ENCODE measurements at regions not wholly inside any gene's neighbourhood (a gene's known extent, or its start where the extent isn't known, plus 50 kb on each side); places are given as distances from the start of the nearest gene placed in this dataset.
"Not testable (repeated sequence)": the region's sequence is repeated elsewhere in the genome, so short reads cannot be mapped to it uniquely, and the experiment has no call there.

DNA sequence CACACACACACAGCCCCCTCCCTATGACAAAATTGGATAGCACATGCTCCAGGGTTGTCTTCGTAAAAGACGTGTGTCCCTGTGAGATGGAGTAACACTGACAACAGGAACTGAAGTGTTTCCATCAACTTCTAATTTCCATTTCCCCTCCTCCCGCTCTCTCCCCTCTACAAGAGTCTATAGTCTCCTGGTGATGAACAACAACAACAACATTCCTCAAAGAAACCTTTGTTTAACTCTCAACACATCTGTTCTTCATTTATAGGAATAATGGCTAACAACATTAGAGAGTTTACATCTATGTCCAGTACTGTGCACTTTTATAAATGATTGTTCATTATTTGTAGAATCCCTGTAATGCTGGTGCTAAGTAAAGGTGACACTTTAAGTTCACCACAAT, 205.8 kb upstream of the SSTR4 start:
- intact Hi-C loops (cut with DNase I) = no loop called here
- Histone ChIP-seq H3K27ac (ENCODE audit: low read depth in 1 of 2, low read length in 2 of 2) (no peak overlapping the region), H3K4me1 (ENCODE audit: control insufficient read depth in 1 of 2, insufficient read depth in 2 of 2, low read length in 2 of 2) (no peaks in the 10 kb centered on the region), H3K4me3 (ENCODE audit: low read length in 2 of 2) (no peak overlapping the region), H3K36me3 (ENCODE audit: control insufficient read depth in 1 of 2, insufficient read depth in 2 of 2, low read length in 1 of 2) (no peaks in the 10 kb centered on the region), H3K9me3 (ENCODE audit: control insufficient read depth, low read length) (no peaks in the 10 kb centered on the region), H3K27me3 (ENCODE audit: control insufficient read depth in 1 of 2, insufficient read depth in 2 of 2, low read length in 1 of 2) (no peaks in the 10 kb centered on the region)
- DNase-seq (no peak), ATAC-seq (ENCODE audit: low FRiP score) (no peak)
- 37 to 53% methylated on average over 3 of the region's 3 CpGs for WGBS, 2 donors

GRCh38 chr20:22830138-22830537, 205.0 kb upstream of the SSTR4 start:
- H3K27ac ChIP-seq (ENCODE audit: low read depth in 1 of 2, low read length in 2 of 2) = no peak overlapping the region
- H3K4me1 ChIP-seq (ENCODE audit: control insufficient read depth in 1 of 2, insufficient read depth in 2 of 2, low read length in 2 of 2) = no peaks in the 10 kb centered on the region
- ATAC-seq (ENCODE audit: low FRiP score) = no peak
- H3K4me3 ChIP-seq (ENCODE audit: low read length in 2 of 2) = no peak overlapping the region
- H3K36me3 ChIP-seq (ENCODE audit: control insufficient read depth in 1 of 2, insufficient read depth in 2 of 2, low read length in 1 of 2) = no peaks in the 10 kb centered on the region
- no peaks in the 10 kb centered on the region for H3K27me3 ChIP-seq (ENCODE audit: control insufficient read depth in 1 of 2, insufficient read depth in 2 of 2, low read length in 1 of 2)
- intact Hi-C loops (cut with DNase I) = no loop called here
- 63% methylated on average over 2 of the region's 2 CpGs for WGBS, 2 donors
- no peaks in the 10 kb centered on the region for H3K9me3 ChIP-seq (ENCODE audit: control insufficient read depth, low read length)
- no peak for DNase-seq

GRCh38 chr20:22830715-22831114, 204.4 kb upstream of the SSTR4 start:
- 73 to 77% methylated on average over 2 of the region's 2 CpGs for WGBS, 2 donors
- H3K9me3 ChIP-seq (ENCODE audit: control insufficient read depth, low read length); ATAC-seq (ENCODE audit: low FRiP score); intact Hi-C loops (cut with DNase I); H3K4me1 ChIP-seq (ENCODE audit: control insufficient read depth in 1 of 2, insufficient read depth in 2 of 2, low read length in 2 of 2); H3K36me3 ChIP-seq (ENCODE audit: control insufficient read depth in 1 of 2, insufficient read depth in 2 of 2, low read length in 1 of 2); DNase-seq; H3K27me3 ChIP-seq (ENCODE audit: control insufficient read depth in 1 of 2, insufficient read depth in 2 of 2, low read length in 1 of 2); H3K4me3 ChIP-seq (ENCODE audit: low read length in 2 of 2); H3K27ac ChIP-seq (ENCODE audit: low read depth in 1 of 2, low read length in 2 of 2): not testable (repeated sequence)

DNA sequence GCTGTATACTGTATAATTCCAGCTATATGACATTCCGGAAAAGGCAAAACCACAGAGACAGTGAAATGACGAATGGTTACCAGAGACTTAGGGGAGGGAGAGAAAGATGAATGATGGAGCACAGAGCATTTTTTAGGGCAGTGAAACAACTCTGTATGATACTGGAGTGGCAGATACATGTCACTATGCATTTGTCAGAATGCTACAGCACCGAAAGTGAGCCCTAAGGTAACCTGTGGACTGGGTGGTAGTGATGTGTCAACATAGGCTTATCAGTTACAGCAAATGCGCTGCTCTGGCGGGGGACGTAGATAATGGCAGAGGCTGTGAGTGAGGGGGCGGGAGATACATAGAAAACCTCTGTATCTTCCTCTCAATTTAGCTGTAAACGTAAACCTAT, 201.3 kb upstream of the SSTR4 start:
- Histone ChIP-seq H3K4me3 (ENCODE audit: low read length in 2 of 2) (no peak overlapping the region), H3K36me3 (ENCODE audit: control insufficient read depth in 1 of 2, insufficient read depth in 2 of 2, low read length in 1 of 2) (no peaks in the 10 kb centered on the region), H3K9me3 (ENCODE audit: control insufficient read depth, low read length) (no peaks in the 10 kb centered on the region), H3K27me3 (ENCODE audit: control insufficient read depth in 1 of 2, insufficient read depth in 2 of 2, low read length in 1 of 2) (no peaks in the 10 kb centered on the region), H3K27ac (ENCODE audit: low read depth in 1 of 2, low read length in 2 of 2) (no peak overlapping the region), H3K4me1 (ENCODE audit: control insufficient read depth in 1 of 2, insufficient read depth in 2 of 2, low read length in 2 of 2) (no peaks in the 10 kb centered on the region)
- ATAC-seq (ENCODE audit: low FRiP score) = no peak
- 65 to 78% methylated on average over 8 of the region's 8 CpGs for WGBS, 2 donors
- DNase-seq = no peak
- intact Hi-C loops (cut with DNase I) = no loop called here

DNA sequence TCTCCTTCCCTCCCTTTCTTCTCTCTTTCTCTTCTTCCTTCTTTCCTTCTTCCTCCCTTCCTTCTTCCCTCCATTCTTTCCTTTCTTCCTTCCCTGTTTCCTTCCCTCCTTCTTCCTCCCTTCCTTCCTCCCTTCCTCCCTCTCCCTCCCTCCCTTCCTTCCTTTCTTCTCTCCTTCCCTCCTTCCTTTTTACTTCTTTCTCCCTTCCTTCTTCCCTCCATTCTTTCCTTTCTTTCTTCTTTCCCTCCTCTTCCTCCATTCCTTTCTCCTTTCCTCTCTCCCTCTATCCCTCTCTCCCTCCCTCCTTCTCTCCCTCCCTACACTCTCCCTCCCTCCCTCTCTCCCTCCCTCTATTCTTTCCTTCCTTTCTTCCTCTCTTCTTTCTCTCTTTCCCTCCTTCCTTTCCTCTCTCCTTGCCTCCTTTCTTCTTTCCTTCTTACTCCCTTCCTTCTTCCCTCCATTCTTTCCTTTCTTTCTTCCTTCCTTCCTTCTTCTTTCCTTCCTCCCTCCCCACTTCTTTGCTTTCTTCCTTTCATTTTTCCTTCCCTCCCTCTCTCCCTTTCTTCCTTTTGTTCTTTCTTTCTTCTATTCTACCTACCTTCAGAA, 200.4 kb upstream of the SSTR4 start:
- no peaks in the 10 kb centered on the region for H3K9me3 ChIP-seq (ENCODE audit: control insufficient read depth, low read length)
- intact Hi-C loops (cut with DNase I) = no loop called here
- ATAC-seq (ENCODE audit: low FRiP score) = no peak
- H3K4me1 ChIP-seq (ENCODE audit: control insufficient read depth in 1 of 2, insufficient read depth in 2 of 2, low read length in 2 of 2) = no peaks in the 10 kb centered on the region
- no peak overlapping the region for H3K4me3 ChIP-seq (ENCODE audit: low read length in 2 of 2)
- DNase-seq = no peak
- H3K27ac ChIP-seq (ENCODE audit: low read depth in 1 of 2, low read length in 2 of 2) = no peak overlapping the region
- H3K27me3 ChIP-seq (ENCODE audit: control insufficient read depth in 1 of 2, insufficient read depth in 2 of 2, low read length in 1 of 2) = no peaks in the 10 kb centered on the region
- no peaks in the 10 kb centered on the region for H3K36me3 ChIP-seq (ENCODE audit: control insufficient read depth in 1 of 2, insufficient read depth in 2 of 2, low read length in 1 of 2)

GRCh38 chr20:22836211-22836610, 198.9 kb upstream of the SSTR4 start:
- intact Hi-C loops (cut with DNase I) = no loop called here
- Histone ChIP-seq H3K4me1 (ENCODE audit: control insufficient read depth in 1 of 2, insufficient read depth in 2 of 2, low read length in 2 of 2) (no peaks in the 10 kb centered on the region), H3K9me3 (ENCODE audit: control insufficient read depth, low read length) (no peaks in the 10 kb centered on the region), H3K27me3 (ENCODE audit: control insufficient read depth in 1 of 2, insufficient read depth in 2 of 2, low read length in 1 of 2) (no peaks in the 10 kb centered on the region), H3K36me3 (ENCODE audit: control insufficient read depth in 1 of 2, insufficient read depth in 2 of 2, low read length in 1 of 2) (no peaks in the 10 kb centered on the region), H3K4me3 (ENCODE audit: low read length in 2 of 2) (no peak overlapping the region), H3K27ac (ENCODE audit: low read depth in 1 of 2, low read length in 2 of 2) (no peak overlapping the region)
- ATAC-seq (ENCODE audit: low FRiP score) (no peak), DNase-seq (no peak)
- 63 to 80% methylated on average over 1 of the region's 1 CpG for WGBS, 2 donors

GRCh38 chr20:22836877-22837276, 198.2 kb upstream of the SSTR4 start:
- 77% methylated on average over 1 of the region's 1 CpG for WGBS, 2 donors
- Histone ChIP-seq H3K4me3 (ENCODE audit: low read length in 2 of 2) (no peak overlapping the region), H3K27ac (ENCODE audit: low read depth in 1 of 2, low read length in 2 of 2) (no peak overlapping the region), H3K36me3 (ENCODE audit: control insufficient read depth in 1 of 2, insufficient read depth in 2 of 2, low read length in 1 of 2) (no peaks in the 10 kb centered on the region), H3K4me1 (ENCODE audit: control insufficient read depth in 1 of 2, insufficient read depth in 2 of 2, low read length in 2 of 2) (no peaks in the 10 kb centered on the region), H3K27me3 (ENCODE audit: control insufficient read depth in 1 of 2, insufficient read depth in 2 of 2, low read length in 1 of 2) (no peaks in the 10 kb centered on the region), H3K9me3 (ENCODE audit: control insufficient read depth, low read length) (no peaks in the 10 kb centered on the region)
- no peak for DNase-seq
- no peak for ATAC-seq (ENCODE audit: low FRiP score)
- intact Hi-C loops (cut with DNase I) = no loop called here

DNA sequence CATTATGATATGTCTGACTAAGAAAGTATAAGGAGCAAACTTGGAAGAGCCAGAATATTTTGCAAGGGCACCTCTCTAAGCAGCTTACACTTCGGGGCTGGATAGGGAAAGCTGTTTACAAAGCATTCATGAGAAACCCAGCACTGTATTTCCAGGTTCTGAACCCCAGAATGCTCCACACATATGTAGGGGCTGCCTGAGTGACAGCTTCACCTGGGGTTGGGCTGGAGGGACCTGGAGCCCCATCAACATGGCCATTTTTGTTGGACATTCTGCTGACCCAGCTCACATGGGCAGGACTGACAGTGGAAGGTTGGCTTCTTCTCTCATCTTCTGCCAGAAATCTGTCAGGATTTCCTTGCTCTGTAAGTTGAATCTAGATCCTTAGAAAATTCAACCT, 197.1 kb upstream of the SSTR4 start:
- Histone ChIP-seq H3K27ac (ENCODE audit: low read depth in 1 of 2, low read length in 2 of 2) (no peak overlapping the region), H3K36me3 (ENCODE audit: control insufficient read depth in 1 of 2, insufficient read depth in 2 of 2, low read length in 1 of 2) (no peaks in the 10 kb centered on the region), H3K27me3 (ENCODE audit: control insufficient read depth in 1 of 2, insufficient read depth in 2 of 2, low read length in 1 of 2) (no peaks in the 10 kb centered on the region), H3K9me3 (ENCODE audit: control insufficient read depth, low read length) (no peaks in the 10 kb centered on the region), H3K4me1 (ENCODE audit: control insufficient read depth in 1 of 2, insufficient read depth in 2 of 2, low read length in 2 of 2) (no peaks in the 10 kb centered on the region), H3K4me3 (ENCODE audit: low read length in 2 of 2) (no peak overlapping the region)
- 68 to 85% methylated on average over 1 of the region's 1 CpG for WGBS, 2 donors
- DNase-seq (no peak), ATAC-seq (ENCODE audit: low FRiP score) (no peak)
- intact Hi-C loops (cut with DNase I) = no loop called here

DNA sequence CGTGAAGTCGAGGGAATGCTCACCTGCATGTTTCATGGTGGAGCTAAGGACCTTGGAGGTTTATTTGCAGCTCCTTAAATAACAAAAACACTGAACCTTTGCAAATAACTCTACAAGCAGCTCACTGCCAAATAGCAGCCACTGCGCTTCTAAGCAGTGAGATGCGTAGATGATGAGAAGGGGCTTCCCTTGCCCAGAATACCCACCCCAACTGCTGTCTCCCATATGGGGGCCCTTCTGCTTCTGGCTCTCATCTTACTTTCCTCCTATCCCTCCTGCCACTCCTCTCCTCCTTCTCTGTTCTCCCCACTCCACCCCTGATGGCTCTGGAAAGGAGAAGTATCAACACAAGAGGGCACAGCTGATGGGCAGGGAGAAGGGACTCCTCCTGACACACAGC, 193.3 kb upstream of the SSTR4 start:
- Histone ChIP-seq H3K36me3 (ENCODE audit: control insufficient read depth in 1 of 2, insufficient read depth in 2 of 2, low read length in 1 of 2) (no peaks in the 10 kb centered on the region), H3K9me3 (ENCODE audit: control insufficient read depth, low read length) (peaks cover 2% of the 10 kb centered on the region), H3K27me3 (ENCODE audit: control insufficient read depth in 1 of 2, insufficient read depth in 2 of 2, low read length in 1 of 2) (no peaks in the 10 kb centered on the region), H3K4me1 (ENCODE audit: control insufficient read depth in 1 of 2, insufficient read depth in 2 of 2, low read length in 2 of 2) (no peaks in the 10 kb centered on the region), H3K27ac (ENCODE audit: low read depth in 1 of 2, low read length in 2 of 2) (no peak overlapping the region), H3K4me3 (ENCODE audit: low read length in 2 of 2) (no peak overlapping the region)
- intact Hi-C loops (cut with DNase I) = no loop called here
- no peak for ATAC-seq (ENCODE audit: low FRiP score)
- no peak for DNase-seq
- 87 to 90% methylated on average over 4 of the region's 4 CpGs for WGBS, 2 donors
